ENCODE measurements at regions not wholly inside any gene's neighbourhood (a gene's known extent, or its start where the extent isn't known, plus 50 kb on each side); places are given as distances from the start of the nearest gene placed in this dataset.
"Not testable (repeated sequence)": the region's sequence is repeated elsewhere in the genome, so short reads cannot be mapped to it uniquely, and the experiment has no call there.

GRCh38 chr3:11707084-11707483 is 63.4 kb upstream of the VGLL4 start:
- TF ChIP-seq POLR2AphosphoS5 (IDR thresholded peaks at IDR 0.05; ENCODE audit: low read depth, low read length); SMC3 (IDR thresholded peaks at IDR 0.05; ENCODE audit: low read depth, low read length); MXI1 (IDR thresholded peaks at IDR 0.05; ENCODE audit: low read depth, low read length); TCF12 (IDR thresholded peaks at IDR 0.05); YY1 (IDR thresholded peaks at IDR 0.05; ENCODE audit: low read depth); EZH2phosphoT487 (IDR thresholded peaks at IDR 0.05; ENCODE audit: borderline replicate concordance, low read depth); RAD21 (IDR thresholded peaks at IDR 0.05; ENCODE audit: low read length); EP300 (IDR thresholded peaks at IDR 0.05; ENCODE audit: borderline replicate concordance in 1 of 2, low read depth in 1 of 2, low read length in 1 of 2); TAF1 (IDR thresholded peaks at IDR 0.05; ENCODE audit: borderline replicate concordance, low read depth, low read length); CHD2 (IDR thresholded peaks at IDR 0.05; ENCODE audit: low read length, partially characterized antibody); MAX (IDR thresholded peaks at IDR 0.05; ENCODE audit: low read depth); REST (IDR thresholded peaks at IDR 0.05; ENCODE audit: low read depth, low read length): not testable (repeated sequence)
- TF ChIP-seq, protein P1, sequence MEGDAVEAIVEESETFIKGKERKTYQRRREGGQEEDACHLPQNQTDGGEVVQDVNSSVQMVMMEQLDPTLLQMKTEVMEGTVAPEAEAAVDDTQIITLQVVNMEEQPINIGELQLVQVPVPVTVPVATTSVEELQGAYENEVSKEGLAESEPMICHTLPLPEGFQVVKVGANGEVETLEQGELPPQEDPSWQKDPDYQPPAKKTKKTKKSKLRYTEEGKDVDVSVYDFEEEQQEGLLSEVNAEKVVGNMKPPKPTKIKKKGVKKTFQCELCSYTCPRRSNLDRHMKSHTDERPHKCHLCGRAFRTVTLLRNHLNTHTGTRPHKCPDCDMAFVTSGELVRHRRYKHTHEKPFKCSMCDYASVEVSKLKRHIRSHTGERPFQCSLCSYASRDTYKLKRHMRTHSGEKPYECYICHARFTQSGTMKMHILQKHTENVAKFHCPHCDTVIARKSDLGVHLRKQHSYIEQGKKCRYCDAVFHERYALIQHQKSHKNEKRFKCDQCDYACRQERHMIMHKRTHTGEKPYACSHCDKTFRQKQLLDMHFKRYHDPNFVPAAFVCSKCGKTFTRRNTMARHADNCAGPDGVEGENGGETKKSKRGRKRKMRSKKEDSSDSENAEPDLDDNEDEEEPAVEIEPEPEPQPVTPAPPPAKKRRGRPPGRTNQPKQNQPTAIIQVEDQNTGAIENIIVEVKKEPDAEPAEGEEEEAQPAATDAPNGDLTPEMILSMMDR (IDR thresholded peaks at IDR 0.05): not testable (repeated sequence)
- TF ChIP-seq, protein P2, sequence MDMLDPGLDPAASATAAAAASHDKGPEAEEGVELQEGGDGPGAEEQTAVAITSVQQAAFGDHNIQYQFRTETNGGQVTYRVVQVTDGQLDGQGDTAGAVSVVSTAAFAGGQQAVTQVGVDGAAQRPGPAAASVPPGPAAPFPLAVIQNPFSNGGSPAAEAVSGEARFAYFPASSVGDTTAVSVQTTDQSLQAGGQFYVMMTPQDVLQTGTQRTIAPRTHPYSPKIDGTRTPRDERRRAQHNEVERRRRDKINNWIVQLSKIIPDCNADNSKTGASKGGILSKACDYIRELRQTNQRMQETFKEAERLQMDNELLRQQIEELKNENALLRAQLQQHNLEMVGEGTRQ (IDR thresholded peaks at IDR 0.05; ENCODE audit: borderline replicate concordance, low read depth, low read length): not testable (repeated sequence)

Data from SK-N-SH (cell line).